Immature natural killer cell (primary cell): ENCODE measurements at regions not wholly inside any gene's neighbourhood (a gene's known extent, or its start where the extent isn't known, plus 50 kb on each side); places are given as distances from the start of the nearest gene placed in this dataset.

ENCODE experiments used
- DNase-seq, 3 donors: peaks; one replicate each; pipeline ENCODE4 v3.0.0; 2022; ENCODE audit warnings: mixed read lengths in 1 of 3
- H3K27ac Mint-ChIP-seq, 6 donors: one replicate each; pipeline ENCODE4 v1.8.0; 2020; ENCODE audit warnings: mixed read lengths in 6 of 6, mild to moderate bottlenecking in 5 of 6, inconsistent platforms in 4 of 6, moderate library complexity in 3 of 6
- H3K27me3 Mint-ChIP-seq, 3 donors: one replicate each; pipeline ENCODE4 v1.8.0; 2020 to 2021; ENCODE audit warnings: low read depth in 3 of 3, mild to moderate bottlenecking in 3 of 3, mixed read lengths in 3 of 3, moderate library complexity in 3 of 3, inconsistent platforms in 1 of 3
- H3K36me3 Mint-ChIP-seq, 3 donors: one replicate each; pipeline ENCODE4 v1.8.0; 2020; ENCODE audit warnings: mixed read lengths in 3 of 3, inconsistent platforms in 2 of 3, mild to moderate bottlenecking in 2 of 3
- H3K4me1 Mint-ChIP-seq, 2 donors: one replicate each; pipeline ENCODE4 v1.8.0; 2020; ENCODE audit warnings: inconsistent platforms in 2 of 2, mild to moderate bottlenecking in 2 of 2, mixed read lengths in 2 of 2, moderate library complexity in 1 of 2
- H3K4me3 Mint-ChIP-seq, 5 donors: one replicate each; pipeline ENCODE4 v1.8.0; 2020; ENCODE audit warnings: mild to moderate bottlenecking in 5 of 5, mixed read lengths in 5 of 5, inconsistent platforms in 3 of 5, moderate library complexity in 3 of 5
- H3K9me3 Mint-ChIP-seq, 6 donors: one replicate each; pipeline ENCODE4 v1.8.0; 2020; ENCODE audit warnings: mild to moderate bottlenecking in 6 of 6, mixed read lengths in 6 of 6, inconsistent platforms in 4 of 6, moderate library complexity in 3 of 6

GRCh38 chr9:74330487-74331214 lies 166.5 kb upstream of the RORB start:
- Mint-ChIP-seq H3K36me3 (peaks cover 0 to 3% (median 3%) of the 10 kb centered on the region in 3 donors), H3K4me1 (peaks cover 36 to 38% of the 10 kb centered on the region in 2 donors), H3K4me3 (no peak overlapping the region)

DNA sequence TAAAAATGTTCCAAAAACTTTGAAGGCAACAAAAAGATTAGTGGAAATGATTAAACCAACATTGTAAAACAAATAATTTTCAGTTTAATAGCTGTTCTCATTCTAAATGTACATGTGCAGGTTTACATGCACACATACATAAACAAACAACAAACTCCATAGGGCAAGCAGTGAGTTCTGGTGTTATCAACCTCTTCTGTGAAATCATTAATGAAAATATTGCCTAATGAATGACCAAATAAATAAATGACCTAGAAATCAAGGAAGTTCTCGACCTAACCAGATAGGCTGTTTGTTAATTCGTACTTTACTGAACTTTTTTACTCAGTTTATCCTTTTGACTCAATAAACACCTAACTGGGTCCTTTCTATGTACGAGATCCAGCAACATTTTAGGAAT lies 165.5 kb upstream of the RORB start:
- H3K27ac Mint-ChIP-seq = no peak overlapping the region
- peaks cover 36 to 41% of the 10 kb centered on the region in 2 donors for H3K4me1 Mint-ChIP-seq
- no peaks in the 10 kb centered on the region for H3K9me3 Mint-ChIP-seq
- no peaks in the 10 kb centered on the region for H3K36me3 Mint-ChIP-seq
- peak overlapping the region in 1 of 5 donors; percentile 1 for H3K4me3 Mint-ChIP-seq
- peaks cover 0 to 5% (median 1%) of the 10 kb centered on the region in 3 donors for H3K27me3 Mint-ChIP-seq
- no peak for DNase-seq

More at GRCh38 chr9:74330487-74331214, 166.5 kb upstream of the RORB start:
- peaks cover 0 to 5% (median 1%) of the 10 kb centered on the region in 3 donors for H3K27me3 Mint-ChIP-seq
- H3K27ac Mint-ChIP-seq = no peak overlapping the region
- H3K9me3 Mint-ChIP-seq = peaks cover 0 to 2% (median 0%) of the 10 kb centered on the region in 6 donors
- DNase-seq = no peak

GRCh38 chr9:74333384-74334032 lies 163.6 kb upstream of the RORB start:
- Mint-ChIP-seq H3K4me3 (peak overlapping the region in 4 of 5 donors; percentile 34 to 68 (median 51)), H3K9me3 (peaks cover 0 to 2% (median 0%) of the 10 kb centered on the region in 6 donors), H3K36me3 (no peaks in the 10 kb centered on the region), H3K4me1 (peaks cover 33 to 41% of the 10 kb centered on the region in 2 donors), H3K27me3 (peaks cover 0 to 5% (median 0%) of the 10 kb centered on the region in 3 donors), H3K27ac (peak overlapping the region in 4 of 6 donors; percentile 14 to 71 (median 28))
- DNase-seq = no peak

GRCh38 chr9:74334271-74334670 lies 162.9 kb upstream of the RORB start:
- H3K4me1 Mint-ChIP-seq = peaks cover 26 to 37% of the 10 kb centered on the region in 2 donors
- no peak for DNase-seq
- no peak overlapping the region for H3K27ac Mint-ChIP-seq
- H3K4me3 Mint-ChIP-seq = peak overlapping the region in 3 of 5 donors; percentile 0 to 68 (median 34)
- peaks cover 0 to 3% (median 0%) of the 10 kb centered on the region in 6 donors for H3K9me3 Mint-ChIP-seq
- H3K36me3 Mint-ChIP-seq = no peaks in the 10 kb centered on the region
- H3K27me3 Mint-ChIP-seq = peaks cover 0 to 2% (median 0%) of the 10 kb centered on the region in 3 donors

- H3K27me3 Mint-ChIP-seq = no peaks in the 10 kb centered on the region
- no peak overlapping the region for H3K4me3 Mint-ChIP-seq
- H3K27ac Mint-ChIP-seq = no peak overlapping the region
- H3K4me1 Mint-ChIP-seq = peaks cover 26 to 37% of the 10 kb centered on the region in 2 donors
- H3K36me3 Mint-ChIP-seq = no peaks in the 10 kb centered on the region
- peaks cover 0 to 3% (median 0%) of the 10 kb centered on the region in 6 donors for H3K9me3 Mint-ChIP-seq
- DNase-seq = no peak
Measured at GRCh38 chr9:74336161-74336560, 161.0 kb upstream of the RORB start.

- no peak for DNase-seq
- Mint-ChIP-seq H3K36me3 (peaks cover 0 to 6% (median 0%) of the 10 kb centered on the region in 3 donors), H3K4me1 (no peaks in the 10 kb centered on the region), H3K27me3 (peaks cover 0 to 2% (median 2%) of the 10 kb centered on the region in 3 donors), H3K27ac (no peak overlapping the region), H3K4me3 (no peak overlapping the region), H3K9me3 (peaks cover 0 to 4% (median 0%) of the 10 kb centered on the region in 6 donors)
Measured at GRCh38 chr9:74348777-74349176, 148.4 kb upstream of the RORB start.

DNA sequence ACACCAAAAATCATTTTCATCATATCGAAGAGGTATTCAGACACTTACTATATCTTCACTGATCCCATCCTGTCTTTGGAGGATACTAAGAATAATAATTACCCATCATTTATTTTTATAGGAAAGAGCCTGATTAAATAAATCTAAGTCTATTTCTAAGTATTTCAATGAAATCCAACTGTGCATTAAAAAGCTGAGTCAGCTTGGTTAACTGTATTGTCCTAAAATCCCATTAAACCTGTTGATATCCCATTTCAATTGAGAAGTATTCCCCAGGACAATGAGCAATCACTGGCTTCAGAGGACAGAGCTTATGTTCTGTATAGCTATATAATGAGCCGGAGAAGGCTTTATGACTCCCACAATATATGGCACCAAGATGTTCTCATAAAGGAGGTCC lies 142.0 kb upstream of the RORB start:
- Mint-ChIP-seq H3K9me3 (peaks cover 0 to 10% (median 2%) of the 10 kb centered on the region in 6 donors), H3K4me3 (no peak overlapping the region), H3K36me3 (peaks cover 0 to 6% (median 0%) of the 10 kb centered on the region in 3 donors), H3K27ac (no peak overlapping the region), H3K4me1 (no peaks in the 10 kb centered on the region), H3K27me3 (no peaks in the 10 kb centered on the region)
- no peak for DNase-seq

DNA sequence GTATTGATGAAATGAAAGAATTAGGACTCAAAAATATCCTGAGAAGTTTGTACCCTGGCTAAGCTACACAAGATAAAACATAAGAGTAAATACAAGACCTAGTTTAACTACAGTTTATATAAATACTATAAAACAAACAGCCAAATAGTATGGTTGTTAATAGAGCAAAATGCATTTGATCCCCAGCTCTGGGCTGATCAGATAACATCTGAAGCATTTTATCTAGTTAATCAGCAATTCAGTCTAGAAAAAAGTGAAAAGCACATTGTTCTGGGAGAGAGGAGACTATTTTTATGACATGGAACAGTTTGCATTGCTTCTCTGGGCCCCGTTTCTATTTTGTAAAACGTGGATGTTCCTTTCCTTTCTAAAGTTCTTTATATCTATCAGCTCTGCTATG lies 139.6 kb upstream of the RORB start:
- Mint-ChIP-seq H3K27ac (no peak overlapping the region), H3K36me3 (no peaks in the 10 kb centered on the region), H3K4me3 (no peak overlapping the region), H3K4me1 (no peaks in the 10 kb centered on the region), H3K27me3 (no peaks in the 10 kb centered on the region), H3K9me3 (peaks cover 0 to 10% (median 0%) of the 10 kb centered on the region in 6 donors)
- no peak for DNase-seq

- DNase-seq = no peak
- H3K27ac Mint-ChIP-seq = no peak overlapping the region
- peaks cover 0 to 10% (median 0%) of the 10 kb centered on the region in 6 donors for H3K9me3 Mint-ChIP-seq
- H3K36me3 Mint-ChIP-seq = no peaks in the 10 kb centered on the region
- H3K27me3 Mint-ChIP-seq = no peaks in the 10 kb centered on the region
- no peaks in the 10 kb centered on the region for H3K4me1 Mint-ChIP-seq
- H3K4me3 Mint-ChIP-seq = no peak overlapping the region
Measured at GRCh38 chr9:74358959-74359358, 138.2 kb upstream of the RORB start.

GRCh38 chr9:74361508-74361907 lies 135.6 kb upstream of the RORB start:
- Mint-ChIP-seq H3K9me3 (peaks cover 0 to 5% (median 0%) of the 10 kb centered on the region in 6 donors), H3K27ac (no peak overlapping the region), H3K4me3 (no peak overlapping the region)

DNA sequence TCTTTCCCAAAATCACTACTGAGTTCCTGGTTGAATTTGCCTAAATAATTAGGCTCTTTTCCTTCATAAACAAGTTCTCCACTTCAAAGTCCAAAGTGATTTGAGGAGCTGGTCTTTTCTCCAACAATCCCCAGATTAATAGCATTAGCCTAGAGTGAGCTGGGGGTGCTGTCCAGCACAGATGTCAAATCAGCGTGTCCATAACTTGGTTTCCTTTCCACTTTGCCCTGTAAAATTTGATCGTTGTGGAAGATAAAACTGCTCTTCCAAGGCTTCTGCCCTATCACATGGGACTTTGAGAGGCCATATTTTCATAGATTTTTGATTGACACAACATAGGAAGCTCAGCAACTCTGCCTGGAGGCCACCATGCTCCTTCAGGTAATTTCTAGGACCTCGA lies 134.7 kb upstream of the RORB start:
- no peak overlapping the region for H3K27ac Mint-ChIP-seq
- H3K4me1 Mint-ChIP-seq = no peaks in the 10 kb centered on the region

More at GRCh38 chr9:74361508-74361907, 135.6 kb upstream of the RORB start:
- no peaks in the 10 kb centered on the region for H3K4me1 Mint-ChIP-seq
- no peak for DNase-seq
- no peaks in the 10 kb centered on the region for H3K36me3 Mint-ChIP-seq
- peaks cover 0 to 2% (median 0%) of the 10 kb centered on the region in 3 donors for H3K27me3 Mint-ChIP-seq

GRCh38 chr9:74366111-74366510 lies 131.0 kb upstream of the RORB start:
- Mint-ChIP-seq H3K4me1 (no peaks in the 10 kb centered on the region), H3K4me3 (no peak overlapping the region), H3K36me3 (no peaks in the 10 kb centered on the region)

More for the DNA sequence above, 134.7 kb upstream of the RORB start:
- Mint-ChIP-seq H3K9me3 (peaks cover 0 to 6% (median 0%) of the 10 kb centered on the region in 6 donors), H3K36me3 (no peaks in the 10 kb centered on the region), H3K4me3 (no peak overlapping the region), H3K27me3 (peaks cover 0 to 2% (median 0%) of the 10 kb centered on the region in 3 donors)
- no peak for DNase-seq

DNA sequence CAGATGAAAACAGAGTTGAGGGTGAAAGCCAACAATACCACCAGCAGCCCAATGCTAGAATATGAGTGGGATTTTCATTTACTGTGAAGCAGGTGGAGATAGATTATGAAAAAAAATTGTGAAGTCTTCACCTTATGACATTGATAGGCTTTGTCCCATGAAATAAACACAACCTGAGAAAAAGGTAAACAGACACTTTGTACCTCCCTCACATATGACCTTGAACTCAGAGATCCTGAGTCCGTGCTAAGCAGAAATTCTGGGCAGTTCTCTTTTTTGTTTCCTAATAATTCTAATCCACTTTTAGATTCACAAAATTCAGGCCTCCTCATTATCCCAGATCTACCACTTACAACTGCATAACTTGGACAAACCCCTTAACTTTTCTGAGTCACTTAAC lies 127.3 kb upstream of the RORB start:
- Mint-ChIP-seq H3K9me3 (peaks cover 0 to 6% (median 0%) of the 10 kb centered on the region in 6 donors), H3K36me3 (no peaks in the 10 kb centered on the region), H3K4me1 (no peaks in the 10 kb centered on the region), H3K27ac (no peak overlapping the region), H3K27me3 (no peaks in the 10 kb centered on the region), H3K4me3 (no peak overlapping the region)
- no peak for DNase-seq

More at GRCh38 chr9:74366111-74366510, 131.0 kb upstream of the RORB start:
- Mint-ChIP-seq H3K9me3 (peaks cover 0 to 6% (median 0%) of the 10 kb centered on the region in 6 donors), H3K27me3 (peaks cover 0 to 2% (median 0%) of the 10 kb centered on the region in 3 donors), H3K27ac (no peak overlapping the region)
- no peak for DNase-seq

DNA sequence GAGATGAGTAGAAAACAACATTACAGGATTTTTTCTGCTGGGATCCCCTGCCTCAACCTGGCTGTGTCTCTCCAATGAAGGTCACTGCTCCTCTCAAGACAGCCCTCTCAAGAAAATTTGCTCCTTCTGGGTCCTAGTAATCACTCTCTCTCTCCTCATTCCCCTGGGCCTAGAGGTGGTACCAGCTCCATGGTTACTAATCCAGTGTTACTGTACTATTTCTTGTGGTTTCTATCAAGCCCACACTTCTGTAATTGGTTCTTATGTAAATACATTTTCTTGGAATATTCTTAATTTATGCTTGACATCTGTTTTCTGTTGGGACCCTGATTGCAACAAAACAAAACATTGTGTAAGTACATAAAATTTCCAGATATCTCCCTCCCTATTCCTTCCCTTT lies 123.8 kb upstream of the RORB start:
- no peaks in the 10 kb centered on the region for H3K36me3 Mint-ChIP-seq
- no peaks in the 10 kb centered on the region for H3K4me1 Mint-ChIP-seq
- H3K4me3 Mint-ChIP-seq = no peak overlapping the region
- H3K27me3 Mint-ChIP-seq = no peaks in the 10 kb centered on the region
- H3K9me3 Mint-ChIP-seq = peaks cover 0 to 1% (median 0%) of the 10 kb centered on the region in 6 donors
- DNase-seq = no peak
- no peak overlapping the region for H3K27ac Mint-ChIP-seq
